ENCODE measurements at regions not wholly inside any gene's neighbourhood (a gene's known extent, or its start where the extent isn't known, plus 50 kb on each side); places are given as distances from the start of the nearest gene placed in this dataset.

- H3K9me2 ChIP-seq (ENCODE audit: low read depth, low read length): no peaks in the 10 kb centered on the region
- no peak overlapping the region for H3K9ac ChIP-seq (ENCODE audit: low read length)
- no peaks in the 10 kb centered on the region for H3K36me3 ChIP-seq (ENCODE audit: insufficient read depth, low read length)
- H3K4me2 ChIP-seq (ENCODE audit: low read length): no peak overlapping the region
- no peak overlapping the region for H2AFZ ChIP-seq (ENCODE audit: low read length)
- H3K79me2 ChIP-seq (ENCODE audit: insufficient read depth, low read length): no peaks in the 10 kb centered on the region
- H3K27ac ChIP-seq (ENCODE audit: low read depth, low read length, poor library complexity, severe bottlenecking): no peak overlapping the region
- no peak for TF ChIP-seq CTCF (IDR thresholded peaks at IDR 0.05; ENCODE audit: low read length)
- no peak for TF ChIP-seq EZH2 (IDR thresholded peaks at IDR 0.05; ENCODE audit: borderline replicate concordance, low read length)
- no peaks in the 10 kb centered on the region for H3K4me1 ChIP-seq (ENCODE audit: insufficient read depth, low read length, severe bottlenecking)
- no peak overlapping the region for H3K4me3 ChIP-seq (ENCODE audit: low read depth, low read length, poor library complexity, severe bottlenecking)
- H3F3A ChIP-seq (ENCODE audit: insufficient read depth, low read length): no peaks in the 10 kb centered on the region
- no peaks in the 10 kb centered on the region for H4K20me1 ChIP-seq (ENCODE audit: insufficient read depth, low read length)
- H3K27me3 ChIP-seq (ENCODE audit: insufficient read depth, low read length): no peaks in the 10 kb centered on the region
- no peaks in the 10 kb centered on the region for H3K9me3 ChIP-seq (ENCODE audit: low read length)
Measured at GRCh38 chr6:48891308-48891707, 571.7 kb downstream of the MMUT start.

GRCh38 chr6:48889429-48889828 lies 573.6 kb downstream of the MMUT start:
- Histone ChIP-seq H3K27me3 (ENCODE audit: insufficient read depth, low read length) (no peaks in the 10 kb centered on the region), H3K4me1 (ENCODE audit: insufficient read depth, low read length, severe bottlenecking) (no peaks in the 10 kb centered on the region), H3F3A (ENCODE audit: insufficient read depth, low read length) (no peaks in the 10 kb centered on the region), H3K9ac (ENCODE audit: low read length) (no peak overlapping the region), H3K36me3 (ENCODE audit: insufficient read depth, low read length) (no peaks in the 10 kb centered on the region), H3K79me2 (ENCODE audit: insufficient read depth, low read length) (no peaks in the 10 kb centered on the region), H3K4me2 (ENCODE audit: low read length) (no peak overlapping the region), H3K9me3 (ENCODE audit: low read length) (no peaks in the 10 kb centered on the region), H3K9me2 (ENCODE audit: low read depth, low read length) (no peaks in the 10 kb centered on the region), H4K20me1 (ENCODE audit: insufficient read depth, low read length) (no peaks in the 10 kb centered on the region), H3K27ac (ENCODE audit: low read depth, low read length, poor library complexity, severe bottlenecking) (no peak overlapping the region), H2AFZ (ENCODE audit: low read length) (no peak overlapping the region), H3K4me3 (ENCODE audit: low read depth, low read length, poor library complexity, severe bottlenecking) (no peak overlapping the region)
- TF ChIP-seq CTCF (IDR thresholded peaks at IDR 0.05; ENCODE audit: low read length) (no peak), EZH2 (IDR thresholded peaks at IDR 0.05; ENCODE audit: borderline replicate concordance, low read length) (no peak)

- TF ChIP-seq CTCF (IDR thresholded peaks at IDR 0.05; ENCODE audit: low read length) (no peak), EZH2 (IDR thresholded peaks at IDR 0.05; ENCODE audit: borderline replicate concordance, low read length) (no peak)
- no peaks in the 10 kb centered on the region for H4K20me1 ChIP-seq (ENCODE audit: insufficient read depth, low read length)
- H3K4me2 ChIP-seq (ENCODE audit: low read length): no peak overlapping the region
- no peaks in the 10 kb centered on the region for H3K36me3 ChIP-seq (ENCODE audit: insufficient read depth, low read length)
- no peak overlapping the region for H3K9ac ChIP-seq (ENCODE audit: low read length)
- no peaks in the 10 kb centered on the region for H3F3A ChIP-seq (ENCODE audit: insufficient read depth, low read length)
- H3K9me3 ChIP-seq (ENCODE audit: low read length): no peaks in the 10 kb centered on the region
- H3K4me3 ChIP-seq (ENCODE audit: low read depth, low read length, poor library complexity, severe bottlenecking): no peak overlapping the region
- H3K27me3 ChIP-seq (ENCODE audit: insufficient read depth, low read length): no peaks in the 10 kb centered on the region
- H3K4me1 ChIP-seq (ENCODE audit: insufficient read depth, low read length, severe bottlenecking): no peaks in the 10 kb centered on the region
- no peaks in the 10 kb centered on the region for H3K79me2 ChIP-seq (ENCODE audit: insufficient read depth, low read length)
- no peak overlapping the region for H2AFZ ChIP-seq (ENCODE audit: low read length)
- H3K27ac ChIP-seq (ENCODE audit: low read depth, low read length, poor library complexity, severe bottlenecking): no peak overlapping the region
- no peaks in the 10 kb centered on the region for H3K9me2 ChIP-seq (ENCODE audit: low read depth, low read length)
Measured at GRCh38 chr6:48883116-48883515, 579.9 kb downstream of the MMUT start.

Measured in OCI-LY1 (cell line).